Neural progenitor cell (in vitro differentiated cells): ENCODE measurements at regions not wholly inside any gene's neighbourhood (a gene's known extent, or its start where the extent isn't known, plus 50 kb on each side); places are given as distances from the start of the nearest gene placed in this dataset.
A peak's percentile ranks its signal among the peaks of the same experiment; 100 is the strongest.

ENCODE experiments used
- DNase-seq: peaks from one replicate; pipeline ENCODE4 v3.0.0-alpha.2; 2016; ENCODE audit warnings: low spot score
- H2AFZ ChIP-seq: fragments of 200-600 bp; sonication (generic); replicated peaks from 2 replicates; pipeline ENCODE4 v1.6.1; 2016; ENCODE audit warnings: antibody characterized with exemption
- H3F3A ChIP-seq: fragments of 200-600 bp; sonication (generic); 2 replicates; pipeline ENCODE4 v1.6.1; 2016; ENCODE audit warnings: antibody characterized with exemption, low read depth
- H3K27ac ChIP-seq: fragments of 200-600 bp; sonication (generic); 2 replicates; pipeline ENCODE4 v1.5.1; 2016; ENCODE audit warnings: mild to moderate bottlenecking
- H3K27me3 ChIP-seq: fragments of 200-600 bp; sonication (generic); 2 replicates; pipeline ENCODE4 v1.6.1; 2016; ENCODE audit warnings: mild to moderate bottlenecking, moderate library complexity
- H3K36me3 ChIP-seq: fragments of 200-600 bp; sonication (generic); 2 replicates; pipeline ENCODE4 v1.5.1; 2016
- H3K4me1 ChIP-seq: fragments of 200-600 bp; sonication (generic); 2 replicates; pipeline ENCODE4 v1.6.1; 2016; ENCODE audit warnings: mixed run types
- H3K4me2 ChIP-seq: fragments of 200-600 bp; sonication (generic); 2 replicates; pipeline ENCODE4 v1.6.1; 2016
- H3K4me3 ChIP-seq: fragments of 200-600 bp; sonication (generic); 2 replicates; pipeline ENCODE4 v1.5.1; 2016
- H3K79me2 ChIP-seq: fragments of 200-600 bp; sonication (generic); 2 replicates; pipeline ENCODE4 v1.6.1; 2016; ENCODE audit warnings: low read depth
- H3K9ac ChIP-seq: fragments of 200-600 bp; sonication (generic); 2 replicates; pipeline ENCODE4 v1.6.1; 2016
- H3K9me3 ChIP-seq: fragments of 200-600 bp; sonication (generic); 2 replicates; pipeline ENCODE4 v1.5.1; 2016; ENCODE audit warnings: low read depth
- H4K20me1 ChIP-seq: fragments of 200-600 bp; sonication (generic); 2 replicates; pipeline ENCODE4 v1.6.1; 2016; ENCODE audit warnings: low read depth
- H3K27ac Mint-ChIP-seq: 3 replicates; pipeline ENCODE4 v1.8.0; 2021; ENCODE audit warnings: mixed read lengths
- H3K27me3 Mint-ChIP-seq: 2 replicates; pipeline ENCODE4 v1.8.0; 2022; ENCODE audit warnings: low read depth, mild to moderate bottlenecking, inconsistent platforms, moderate library complexity, mixed read lengths; ENCODE audit not compliant: insufficient read depth
- H3K36me3 Mint-ChIP-seq: 3 replicates; pipeline ENCODE4 v1.8.0; 2021; ENCODE audit warnings: mixed read lengths
- H3K4me1 Mint-ChIP-seq: 3 replicates; pipeline ENCODE4 v1.8.0; 2021; ENCODE audit warnings: mixed read lengths
- H3K4me3 Mint-ChIP-seq: 3 replicates; pipeline ENCODE4 v1.8.0; 2021; ENCODE audit warnings: mild to moderate bottlenecking, moderate library complexity, mixed read lengths
- H3K9me3 Mint-ChIP-seq: 3 replicates; pipeline ENCODE4 v1.8.0; 2020; ENCODE audit warnings: mixed read lengths
- EZH2 ChIP-seq: fragments of 200-600 bp; sonication (generic); IDR thresholded peaks from 2 replicates; pipeline ENCODE4 v1.6.1; 2017; ENCODE audit warnings: antibody characterized with exemption, mild to moderate bottlenecking, moderate library complexity
- EZH2phosphoT487 ChIP-seq: fragments of 200-600 bp; sonication (generic); IDR thresholded peaks from 2 replicates; pipeline ENCODE4 v1.6.1; 2017; ENCODE audit warnings: antibody characterized with exemption
- TF ChIP-seq, protein P1 (sequence below): fragments of 200-600 bp; sonication (generic); IDR thresholded peaks from 2 replicates; pipeline ENCODE4 v1.5.1; 2017; ENCODE audit warnings: antibody characterized with exemption, mild to moderate bottlenecking

DNA sequence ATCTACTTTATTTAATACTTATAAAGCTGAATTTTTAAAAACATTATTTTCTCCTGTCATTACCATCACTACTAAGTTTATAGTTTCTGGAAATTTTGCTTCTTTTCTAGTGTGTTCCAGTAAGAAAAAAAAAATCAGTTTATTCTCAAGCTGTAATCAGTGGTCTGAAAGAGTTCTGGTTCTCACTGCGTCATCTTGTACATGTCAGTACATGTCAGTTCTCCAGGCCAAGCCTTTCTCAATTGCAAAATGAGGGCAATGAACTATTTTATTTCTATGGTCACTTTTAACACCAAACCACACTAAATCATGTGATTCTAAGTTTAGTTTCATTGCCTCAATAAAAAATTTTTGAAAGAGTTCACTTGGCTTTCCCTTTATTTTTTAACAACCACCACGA is 468.9 kb upstream of the LRFN5 start:
- Histone ChIP-seq H3K27me3 (no peaks in the 10 kb centered on the region), H4K20me1 (no peaks in the 10 kb centered on the region), H3K4me1 (no peaks in the 10 kb centered on the region), H3F3A (no peaks in the 10 kb centered on the region), H3K36me3 (no peaks in the 10 kb centered on the region), H3K4me3 (no peak overlapping the region), H3K9me3 (no peaks in the 10 kb centered on the region), H3K4me2 (no peak overlapping the region), H3K79me2 (no peaks in the 10 kb centered on the region), H3K27ac (no peak overlapping the region), H2AFZ (no peak overlapping the region), H3K9ac (no peak overlapping the region)
- TF ChIP-seq, protein P1, sequence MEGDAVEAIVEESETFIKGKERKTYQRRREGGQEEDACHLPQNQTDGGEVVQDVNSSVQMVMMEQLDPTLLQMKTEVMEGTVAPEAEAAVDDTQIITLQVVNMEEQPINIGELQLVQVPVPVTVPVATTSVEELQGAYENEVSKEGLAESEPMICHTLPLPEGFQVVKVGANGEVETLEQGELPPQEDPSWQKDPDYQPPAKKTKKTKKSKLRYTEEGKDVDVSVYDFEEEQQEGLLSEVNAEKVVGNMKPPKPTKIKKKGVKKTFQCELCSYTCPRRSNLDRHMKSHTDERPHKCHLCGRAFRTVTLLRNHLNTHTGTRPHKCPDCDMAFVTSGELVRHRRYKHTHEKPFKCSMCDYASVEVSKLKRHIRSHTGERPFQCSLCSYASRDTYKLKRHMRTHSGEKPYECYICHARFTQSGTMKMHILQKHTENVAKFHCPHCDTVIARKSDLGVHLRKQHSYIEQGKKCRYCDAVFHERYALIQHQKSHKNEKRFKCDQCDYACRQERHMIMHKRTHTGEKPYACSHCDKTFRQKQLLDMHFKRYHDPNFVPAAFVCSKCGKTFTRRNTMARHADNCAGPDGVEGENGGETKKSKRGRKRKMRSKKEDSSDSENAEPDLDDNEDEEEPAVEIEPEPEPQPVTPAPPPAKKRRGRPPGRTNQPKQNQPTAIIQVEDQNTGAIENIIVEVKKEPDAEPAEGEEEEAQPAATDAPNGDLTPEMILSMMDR = no peak
- TF ChIP-seq EZH2phosphoT487 (no peak), EZH2 (no peak)
- no peak for DNase-seq
- H3K4me3 Mint-ChIP-seq = no peak overlapping the region
- no peaks in the 10 kb centered on the region for H3K27me3 Mint-ChIP-seq
- no peak overlapping the region for H3K27ac Mint-ChIP-seq
- no peaks in the 10 kb centered on the region for H3K9me3 Mint-ChIP-seq
- no peaks in the 10 kb centered on the region for H3K4me1 Mint-ChIP-seq
- H3K36me3 Mint-ChIP-seq = peaks cover 2% of the 10 kb centered on the region

DNA sequence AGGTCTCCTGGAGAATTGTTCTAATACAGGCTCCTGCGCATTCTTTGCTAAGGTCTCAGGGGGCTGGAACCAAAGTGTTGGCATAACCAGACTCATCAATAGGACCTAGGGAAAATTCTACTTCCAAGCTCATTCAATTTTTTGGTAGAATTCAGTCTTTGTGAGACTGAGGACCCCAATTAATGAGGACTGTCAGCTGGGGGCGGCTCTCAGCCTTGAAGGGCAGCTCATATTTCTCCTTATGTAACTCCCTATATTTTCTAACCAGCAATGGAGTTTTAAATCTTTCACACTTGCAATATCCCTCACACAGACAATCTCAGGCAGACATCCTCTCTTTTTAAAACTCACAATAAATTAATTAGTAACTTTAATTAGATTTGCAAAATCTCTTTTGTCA is 476.4 kb upstream of the LRFN5 start:
- Histone ChIP-seq H3K4me3 (no peak overlapping the region), H3K9ac (no peak overlapping the region), H3K9me3 (no peaks in the 10 kb centered on the region), H3K4me1 (peaks cover 4% of the 10 kb centered on the region), H4K20me1 (no peaks in the 10 kb centered on the region), H3K79me2 (no peaks in the 10 kb centered on the region), H3K27me3 (no peaks in the 10 kb centered on the region), H3K27ac (no peak overlapping the region), H3F3A (no peaks in the 10 kb centered on the region), H3K36me3 (no peaks in the 10 kb centered on the region), H2AFZ (no peak overlapping the region), H3K4me2 (no peak overlapping the region)
- peak; percentile 7 for DNase-seq
- no peaks in the 10 kb centered on the region for H3K9me3 Mint-ChIP-seq
- no peaks in the 10 kb centered on the region for H3K4me1 Mint-ChIP-seq
- H3K27ac Mint-ChIP-seq = no peak overlapping the region
- TF ChIP-seq EZH2 = no peak
- TF ChIP-seq EZH2phosphoT487 = no peak
- TF ChIP-seq, protein P1 = peak; percentile 48
- no peak overlapping the region for H3K4me3 Mint-ChIP-seq
- H3K27me3 Mint-ChIP-seq = no peaks in the 10 kb centered on the region
- H3K36me3 Mint-ChIP-seq = peaks cover 2% of the 10 kb centered on the region

DNA sequence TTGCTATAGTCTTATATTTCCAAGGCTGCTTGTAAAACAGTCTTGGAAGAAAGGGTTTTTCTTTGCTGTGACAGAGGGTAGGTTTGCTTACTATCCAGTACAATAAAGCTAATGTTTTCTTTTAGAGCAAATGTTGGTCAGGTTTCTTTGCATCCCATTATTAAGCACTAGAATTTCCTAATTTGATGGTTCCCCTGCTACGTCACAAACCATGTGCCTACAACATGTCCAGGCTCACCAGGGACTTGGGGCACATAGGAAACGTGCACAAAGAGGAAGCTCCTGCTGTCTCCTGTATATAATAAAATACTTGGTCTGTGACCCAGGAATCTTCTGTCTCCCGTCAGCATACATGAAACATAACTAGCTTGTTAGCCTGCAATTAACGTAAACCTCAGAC is 486.3 kb upstream of the LRFN5 start:
- Mint-ChIP-seq H3K27me3 (no peaks in the 10 kb centered on the region), H3K36me3 (no peaks in the 10 kb centered on the region), H3K27ac (no peak overlapping the region), H3K4me1 (peaks cover 12% of the 10 kb centered on the region), H3K9me3 (no peaks in the 10 kb centered on the region), H3K4me3 (no peak overlapping the region)
- Histone ChIP-seq H3K9ac (no peak overlapping the region), H3K27ac (peak overlapping the region; percentile 13), H3K9me3 (no peaks in the 10 kb centered on the region), H3K4me2 (no peak overlapping the region), H3K27me3 (no peaks in the 10 kb centered on the region), H3F3A (no peaks in the 10 kb centered on the region), H3K4me1 (no peaks in the 10 kb centered on the region), H3K4me3 (no peak overlapping the region), H4K20me1 (no peaks in the 10 kb centered on the region), H3K79me2 (no peaks in the 10 kb centered on the region), H3K36me3 (no peaks in the 10 kb centered on the region), H2AFZ (no peak overlapping the region)
- TF ChIP-seq EZH2phosphoT487 = no peak
- TF ChIP-seq, protein P1 = no peak
- TF ChIP-seq EZH2 = no peak
- DNase-seq = no peak

DNA sequence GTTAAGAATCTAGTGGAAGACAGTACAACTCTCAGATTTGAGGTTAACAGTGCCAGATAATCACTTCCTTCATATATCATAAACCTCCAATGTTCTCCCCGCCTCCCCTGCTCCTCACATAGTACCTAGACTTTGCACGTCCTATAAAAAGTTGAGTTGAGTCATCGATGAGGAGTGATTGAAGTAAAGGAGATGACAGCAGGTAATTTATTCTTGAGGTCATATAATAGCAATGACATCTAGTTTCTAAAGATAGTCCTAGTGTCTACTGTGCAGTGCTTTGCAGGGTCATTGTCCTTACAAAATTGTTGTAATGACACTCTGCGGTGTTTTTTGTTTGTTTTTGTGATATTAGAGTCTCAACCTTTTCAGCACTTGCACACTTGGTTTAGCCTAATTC is 510.5 kb upstream of the LRFN5 start:
- H3K36me3 Mint-ChIP-seq = peaks cover 3% of the 10 kb centered on the region
- H3K4me3 Mint-ChIP-seq = no peak overlapping the region
- no peaks in the 10 kb centered on the region for H3K27me3 ChIP-seq
- no peak overlapping the region for H3K9ac ChIP-seq
- H3K9me3 ChIP-seq = no peaks in the 10 kb centered on the region
- H3K27me3 Mint-ChIP-seq = peaks cover under 1% of the 10 kb centered on the region
- no peaks in the 10 kb centered on the region for H3K4me1 Mint-ChIP-seq
- no peaks in the 10 kb centered on the region for H4K20me1 ChIP-seq
- H3F3A ChIP-seq = no peaks in the 10 kb centered on the region
- no peaks in the 10 kb centered on the region for H3K4me1 ChIP-seq
- no peak overlapping the region for H3K4me3 ChIP-seq
- no peak for DNase-seq
- TF ChIP-seq EZH2 (no peak), EZH2phosphoT487 (no peak)
- TF ChIP-seq, protein P1 = no peak
- H3K79me2 ChIP-seq = no peaks in the 10 kb centered on the region
- no peak overlapping the region for H2AFZ ChIP-seq
- peaks cover 7% of the 10 kb centered on the region for H3K9me3 Mint-ChIP-seq
- H3K27ac Mint-ChIP-seq = no peak overlapping the region
- no peaks in the 10 kb centered on the region for H3K36me3 ChIP-seq
- H3K4me2 ChIP-seq = no peak overlapping the region
- no peak overlapping the region for H3K27ac ChIP-seq
